CD4-positive, alpha-beta T cell treated with Interleukin-6 for 4 hours (primary cell): ENCODE measurements at regions not wholly inside any gene's neighbourhood (a gene's known extent, or its start where the extent isn't known, plus 50 kb on each side); places are given as distances from the start of the nearest gene placed in this dataset.
"Not testable (repeated sequence)": the region's sequence is repeated elsewhere in the genome, so short reads cannot be mapped to it uniquely, and the experiment has no call there.

Source experiments
- DNase-seq: peaks from one replicate; pipeline ENCODE4 v3.0.0-alpha.2; 2020; ENCODE audit warnings: mixed read lengths

GRCh38 chr6:10343320-10343719 is 71.6 kb downstream of the TFAP2A start:
- DNase-seq: no peak

GRCh38 chr6:10341605-10342004 is 73.3 kb downstream of the TFAP2A start:
- DNase-seq: no peak

GRCh38 chr6:10338151-10338550 is 76.7 kb downstream of the TFAP2A start:
- no peak for DNase-seq

GRCh38 chr6:10337376-10337775 is 77.5 kb downstream of the TFAP2A start:
- not testable (repeated sequence) for DNase-seq

- no peak for DNase-seq
Observed at GRCh38 chr6:10332111-10332510, 82.8 kb downstream of the TFAP2A start.

- no peak for DNase-seq
Observed at GRCh38 chr6:10331334-10331968, 83.4 kb downstream of the TFAP2A start.

GRCh38 chr6:10330515-10330914 is 84.4 kb downstream of the TFAP2A start:
- DNase-seq: no peak

- no peak for DNase-seq
Observed at GRCh38 chr6:10323018-10323417, 91.9 kb downstream of the TFAP2A start.

GRCh38 chr6:10320291-10320690 is 94.6 kb downstream of the TFAP2A start:
- no peak for DNase-seq

- DNase-seq: no peak
Observed at GRCh38 chr6:10316373-10316721, 98.5 kb downstream of the TFAP2A start.

GRCh38 chr6:10315658-10316372 is 99.1 kb downstream of the TFAP2A start:
- no peak for DNase-seq

- DNase-seq: no peak
Observed at GRCh38 chr6:10315034-10315433, 99.8 kb downstream of the TFAP2A start.

GRCh38 chr6:10314163-10314955 is 100.5 kb downstream of the TFAP2A start:
- no peak for DNase-seq

GRCh38 chr6:10313799-10314162 is 101.1 kb downstream of the TFAP2A start:
- DNase-seq: no peak

GRCh38 chr6:10312445-10312844 is 102.4 kb downstream of the TFAP2A start:
- no peak for DNase-seq

GRCh38 chr6:10311546-10312405 is 103.1 kb downstream of the TFAP2A start:
- not testable (repeated sequence) for DNase-seq

- DNase-seq: no peak
Observed at GRCh38 chr6:10310826-10311225, 104.0 kb downstream of the TFAP2A start.

- DNase-seq: no peak
Observed at GRCh38 chr6:10310330-10310653, 104.6 kb downstream of the TFAP2A start.

GRCh38 chr6:10309457-10310329 is 105.2 kb downstream of the TFAP2A start:
- no peak for DNase-seq

- no peak for DNase-seq
Observed at GRCh38 chr6:10307476-10307875, 107.4 kb downstream of the TFAP2A start.

GRCh38 chr6:10307028-10307427 is 107.8 kb downstream of the TFAP2A start:
- DNase-seq: no peak

GRCh38 chr6:10305790-10306415 is 109.0 kb downstream of the TFAP2A start:
- DNase-seq: no peak
